Transverse colon (tissue), 4 donors: ENCODE measurements at regions not wholly inside any gene's neighbourhood (a gene's known extent, or its start where the extent isn't known, plus 50 kb on each side); places are given as distances from the start of the nearest gene placed in this dataset.
"Not testable (repeated sequence)": the region's sequence is repeated elsewhere in the genome, so short reads cannot be mapped to it uniquely, and the experiment has no call there.

ENCODE experiments used
- DNase-seq: peaks from one replicate; pipeline ENCODE4 v3.0.0-alpha.2; 2019
- H3K27ac ChIP-seq, 4 donors: fragments of 200-600 bp; sonication (generic); 2 replicates each; pipeline ENCODE4 v1.5.1; 2016 to 2018; ENCODE audit warnings: inconsistent platforms in 4 of 4
- H3K27me3 ChIP-seq: fragments of 200-600 bp; sonication (generic); 2 replicates; pipeline ENCODE4 v1.5.1; 2017; ENCODE audit warnings: inconsistent platforms
- H3K36me3 ChIP-seq, 4 donors: fragments of 200-600 bp; sonication (generic); 2 replicates each; pipeline ENCODE4 v1.5.1; 2017 to 2019; ENCODE audit warnings: inconsistent platforms in 4 of 4
- H3K4me1 ChIP-seq, 4 donors: fragments of 200-600 bp; sonication (generic); 2 replicates each; pipeline ENCODE4 v1.5.1; 2017 to 2020; ENCODE audit warnings: inconsistent platforms in 4 of 4
- H3K4me3 ChIP-seq, 4 donors: fragments of 200-600 bp; sonication (generic); 1 replicate in 1 of 4; 2 replicates in 3 of 4; pipeline versions ENCODE4 v1.5.1 to v1.6.1; 2017 to 2019; ENCODE audit warnings: inconsistent platforms in 4 of 4
- H3K9me3 ChIP-seq, 2 donors: fragments of 200-600 bp; sonication (generic); 2 replicates each; pipeline ENCODE4 v1.5.1; 2017 to 2019; ENCODE audit warnings: inconsistent platforms in 2 of 2
- EP300 ChIP-seq: sonication (generic); formaldehyde crosslinking; IDR thresholded peaks from one replicate; pipeline ENCODE4 v1.6.1; 2017; ENCODE audit warnings: antibody characterized with exemption, low read depth
- POLR2A ChIP-seq: fragments of 450-650 bp; IDR thresholded peaks from one replicate; pipeline ENCODE4 v1.6.1; 2016; ENCODE audit warnings: antibody characterized with exemption, mild to moderate bottlenecking, moderate library complexity
- POLR2AphosphoS5 ChIP-seq, 3 donors: sonication (generic); formaldehyde crosslinking; IDR thresholded peaks; one replicate each; pipeline ENCODE4 v1.6.1; 2016; ENCODE audit warnings: antibody characterized with exemption in 3 of 3
- whole genome bisulfite sequencing, 2 donors: methylation state at CpG; one replicate each; pipeline ENCODE4 v1.1.5; 2018; ENCODE audit warnings: low coverage in 1 of 2; 5-methylcytosine and 5-hydroxymethylcytosine counted together
- in situ Hi-C, 4 donors: fragments of 200-750 bp; cut with MboI; loops; one replicate each; pipeline versions ENCODE4 v1.15.0 to v1.15.1; 2017; ENCODE audit warnings: low sequenced_read_pairs in 3 of 4, low pct_ligation_motif_present in 1 of 4, low pct_unique_long_range_greater_than_20kb in 1 of 4
- intact Hi-C: fragments of 100-400 bp; cut with DNase I; formaldehyde crosslinking; loops from one replicate; pipeline ENCODE4 v1.15.1; 2023; ENCODE audit warnings: low total_unique reads
- TF ChIP-seq, protein P1 (sequence below), 5 experiments: fragments of 200-600 bp in 3 of 5; fragments of 450-650 bp in 2 of 5; sonication (generic) in 3 of 5; IDR thresholded peaks; 1 replicate in 2 of 5; 2 replicates in 3 of 5; pipeline ENCODE4 v1.5.1; 2016 to 2017; ENCODE audit warnings: antibody characterized with exemption in 5 of 5, inconsistent platforms in 3 of 5, mild to moderate bottlenecking in 2 of 5, moderate library complexity in 1 of 5

DNA sequence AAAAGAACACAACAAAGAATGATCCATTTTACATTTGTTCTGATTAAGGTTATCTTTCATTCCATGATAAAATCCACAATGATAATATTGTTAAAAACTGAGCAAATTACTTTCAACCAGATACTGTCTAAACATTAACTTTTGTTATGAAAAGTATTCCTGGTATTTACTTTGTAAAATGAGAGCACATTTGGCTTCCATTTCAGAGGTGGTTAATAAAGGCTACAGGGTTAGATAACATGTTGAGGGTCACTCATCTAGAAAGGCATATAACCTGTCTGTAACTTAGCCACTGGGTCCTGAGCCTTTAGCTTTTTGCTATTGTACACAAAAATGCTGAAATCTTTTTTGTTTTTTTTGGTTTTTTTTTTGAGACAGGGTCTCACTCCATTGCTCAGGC, 99.3 kb downstream of the ANXA2R start:
- Histone ChIP-seq H3K36me3 (no peaks in the 10 kb centered on the region), H3K4me1 (no peaks in the 10 kb centered on the region), H3K9me3 (no peaks in the 10 kb centered on the region), H3K27ac (no peak overlapping the region), H3K27me3 (peaks cover 60% of the 10 kb centered on the region), H3K4me3 (no peak overlapping the region)
- DNase-seq = no peak
- in situ Hi-C loops = no loop called here
- TF ChIP-seq POLR2A = no peak
- TF ChIP-seq POLR2AphosphoS5 (IDR thresholded peaks at IDR 0.05) = no peak
- TF ChIP-seq, protein P1, sequence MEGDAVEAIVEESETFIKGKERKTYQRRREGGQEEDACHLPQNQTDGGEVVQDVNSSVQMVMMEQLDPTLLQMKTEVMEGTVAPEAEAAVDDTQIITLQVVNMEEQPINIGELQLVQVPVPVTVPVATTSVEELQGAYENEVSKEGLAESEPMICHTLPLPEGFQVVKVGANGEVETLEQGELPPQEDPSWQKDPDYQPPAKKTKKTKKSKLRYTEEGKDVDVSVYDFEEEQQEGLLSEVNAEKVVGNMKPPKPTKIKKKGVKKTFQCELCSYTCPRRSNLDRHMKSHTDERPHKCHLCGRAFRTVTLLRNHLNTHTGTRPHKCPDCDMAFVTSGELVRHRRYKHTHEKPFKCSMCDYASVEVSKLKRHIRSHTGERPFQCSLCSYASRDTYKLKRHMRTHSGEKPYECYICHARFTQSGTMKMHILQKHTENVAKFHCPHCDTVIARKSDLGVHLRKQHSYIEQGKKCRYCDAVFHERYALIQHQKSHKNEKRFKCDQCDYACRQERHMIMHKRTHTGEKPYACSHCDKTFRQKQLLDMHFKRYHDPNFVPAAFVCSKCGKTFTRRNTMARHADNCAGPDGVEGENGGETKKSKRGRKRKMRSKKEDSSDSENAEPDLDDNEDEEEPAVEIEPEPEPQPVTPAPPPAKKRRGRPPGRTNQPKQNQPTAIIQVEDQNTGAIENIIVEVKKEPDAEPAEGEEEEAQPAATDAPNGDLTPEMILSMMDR (IDR thresholded peaks at IDR 0.05) = no peak
- no peak for TF ChIP-seq EP300
- intact Hi-C loops = no loop called here

DNA sequence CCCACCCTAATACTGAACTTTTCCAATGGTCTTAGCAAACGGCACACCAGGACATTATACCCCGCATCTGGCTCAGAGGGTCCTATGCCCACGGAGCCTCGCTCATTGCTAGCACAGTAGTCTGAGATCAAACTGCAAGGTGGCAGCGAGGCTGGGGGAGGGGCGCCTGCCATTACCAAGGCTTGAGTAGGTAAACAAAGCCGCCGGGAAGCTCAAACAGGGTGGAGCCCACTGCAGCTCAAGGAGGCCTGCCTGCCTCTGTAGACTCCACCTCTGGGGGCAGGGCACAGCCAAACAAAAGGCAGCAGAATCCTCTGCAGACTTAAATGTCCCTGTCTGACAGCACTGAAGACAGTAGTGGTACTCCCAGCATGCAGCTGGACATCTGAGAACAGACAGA, 108.1 kb downstream of the ANXA2R start:
- H3K9me3 ChIP-seq, H3K27me3 ChIP-seq, in situ Hi-C loops, H3K4me3 ChIP-seq, DNase-seq, H3K4me1 ChIP-seq, intact Hi-C loops, H3K27ac ChIP-seq, H3K36me3 ChIP-seq: not testable (repeated sequence)
- 84% methylated on average over 8 of the region's 8 CpGs; no CpG with 5 or more reads in 1 of the 2 donors for WGBS, 2 donors

DNA sequence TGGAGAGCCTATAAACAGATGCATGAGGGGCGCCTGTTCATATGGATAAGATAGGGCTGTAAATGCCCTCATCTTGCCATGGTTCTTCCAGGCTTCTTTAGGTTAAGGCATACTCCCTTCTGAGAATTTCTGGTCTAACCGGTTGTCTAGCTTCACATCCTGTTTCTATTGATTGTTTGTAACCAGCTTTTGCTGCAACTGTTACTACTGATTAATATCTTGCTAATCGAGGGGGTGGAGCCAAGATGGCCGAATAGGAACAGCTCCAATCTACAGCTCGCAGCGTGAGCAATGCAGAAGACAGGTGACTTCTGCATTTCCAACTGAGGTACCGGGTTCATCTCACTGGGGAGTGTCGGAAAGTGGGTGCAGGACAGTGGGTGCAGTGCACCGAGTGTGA, 108.7 kb downstream of the ANXA2R start:
- H3K27me3 ChIP-seq, intact Hi-C loops, in situ Hi-C loops, H3K9me3 ChIP-seq, H3K36me3 ChIP-seq, DNase-seq, H3K4me1 ChIP-seq, H3K27ac ChIP-seq, H3K4me3 ChIP-seq: not testable (repeated sequence)
- 93% methylated on average over 9 of the region's 9 CpGs; no CpG with 5 or more reads in 1 of the 2 donors for WGBS, 2 donors

DNA sequence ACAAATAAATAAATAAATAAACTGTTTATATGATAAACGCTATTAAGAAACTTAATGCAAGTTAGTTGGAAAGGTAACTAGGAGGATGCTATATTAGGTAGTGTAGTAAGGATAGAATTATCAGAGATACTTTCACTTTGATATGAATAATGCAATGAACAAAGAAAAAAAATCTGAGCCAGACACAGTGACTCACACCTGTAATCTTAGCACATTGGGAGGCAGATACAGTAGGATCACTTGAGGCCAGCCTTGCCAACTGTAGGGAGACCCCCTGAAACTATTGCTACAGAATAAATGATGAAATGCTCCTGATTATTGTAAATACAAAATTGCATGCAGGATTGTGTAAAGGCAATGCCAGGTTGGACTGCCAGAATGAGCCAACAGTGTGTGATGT, 109.2 kb downstream of the ANXA2R start:
- DNase-seq = no peak
- TF ChIP-seq EP300 = no peak
- no peak for TF ChIP-seq POLR2A
- no peak for TF ChIP-seq POLR2AphosphoS5 (IDR thresholded peaks at IDR 0.05)
- TF ChIP-seq, protein P1 (IDR thresholded peaks at IDR 0.05) = no peak
- no peaks in the 10 kb centered on the region for H3K27me3 ChIP-seq
- H3K27ac ChIP-seq = no peak overlapping the region
- 90 to 100% methylated on average over 1 of the region's 1 CpG for WGBS, 2 donors
- intact Hi-C loops = no loop called here
- no peaks in the 10 kb centered on the region for H3K4me1 ChIP-seq
- in situ Hi-C loops = no loop called here
- H3K4me3 ChIP-seq = no peak overlapping the region
- H3K9me3 ChIP-seq = no peaks in the 10 kb centered on the region
- no peaks in the 10 kb centered on the region for H3K36me3 ChIP-seq

DNA sequence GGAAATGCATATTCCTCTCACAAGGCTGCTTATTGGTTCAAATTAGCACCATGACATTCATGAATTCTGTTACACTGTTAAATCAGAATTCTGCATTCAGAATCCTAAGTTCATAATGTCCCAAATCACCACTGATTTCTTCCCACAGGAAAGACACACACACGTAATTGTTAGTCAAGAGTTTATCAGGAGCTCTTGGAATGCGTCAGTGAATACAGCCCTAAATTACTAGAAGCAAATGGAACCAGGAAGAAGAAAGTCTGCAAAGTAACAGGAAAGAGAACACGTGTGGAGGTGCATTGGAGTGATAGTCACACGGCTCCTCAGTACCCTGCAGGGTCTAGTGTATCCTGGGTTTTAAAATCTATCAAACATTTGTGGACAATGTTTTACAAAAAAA, 110.2 kb downstream of the ANXA2R start:
- Histone ChIP-seq H3K4me1 (no peaks in the 10 kb centered on the region), H3K36me3 (no peaks in the 10 kb centered on the region), H3K27ac (no peak overlapping the region), H3K9me3 (no peaks in the 10 kb centered on the region), H3K4me3 (no peak overlapping the region), H3K27me3 (no peaks in the 10 kb centered on the region)
- WGBS, 2 donors = 46 to 58% methylated on average over 4 of the region's 4 CpGs
- TF ChIP-seq, protein P1 (IDR thresholded peaks at IDR 0.05) = no peak
- TF ChIP-seq POLR2AphosphoS5 (IDR thresholded peaks at IDR 0.05) (no peak), POLR2A (no peak), EP300 (no peak)
- intact Hi-C loops (no loop called here), in situ Hi-C loops (no loop called here)
- DNase-seq = no peak
